ENCODE measurements at regions not wholly inside any gene's neighbourhood (a gene's known extent, or its start where the extent isn't known, plus 50 kb on each side); places are given as distances from the start of the nearest gene placed in this dataset.
A peak's percentile ranks its signal among the peaks of the same experiment; 100 is the strongest.

- peaks cover 3% of the 10 kb centered on the region for H3K27me3 Mint-ChIP-seq (ENCODE audit: low read depth, poor library complexity)
- no peaks in the 10 kb centered on the region for H3K9me3 Mint-ChIP-seq
- H3K36me3 Mint-ChIP-seq (ENCODE audit: low read depth) = no peaks in the 10 kb centered on the region
- no peak for DNase-seq
- H3K4me3 Mint-ChIP-seq = no peak overlapping the region
- no peaks in the 10 kb centered on the region for H3K4me1 Mint-ChIP-seq
- H3K27ac Mint-ChIP-seq = no peak overlapping the region
- no peak for TF ChIP-seq CTCF (IDR thresholded peaks at IDR 0.05)
These were observed 110.9 kb downstream of the FAM170A start for GRCh38 chr5:119740225-119740624.

DNA sequence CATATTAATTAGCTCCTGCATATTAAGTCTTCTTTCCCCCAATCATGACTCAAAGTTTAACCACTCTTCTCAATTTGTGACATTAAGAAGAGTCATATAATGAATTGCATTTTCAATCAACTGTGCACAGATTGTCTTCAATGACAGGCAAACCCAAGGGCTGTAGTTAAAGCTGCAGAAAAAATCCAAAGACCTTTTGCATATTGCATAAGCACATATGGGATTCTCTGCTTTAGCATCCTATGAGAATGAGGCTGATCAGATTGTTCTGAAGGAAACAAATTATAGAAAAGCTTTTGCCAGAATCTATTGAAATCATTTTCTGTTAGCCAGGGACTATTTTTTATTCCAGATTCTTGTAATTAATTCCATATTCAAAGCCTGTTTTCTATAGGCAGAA is 112.3 kb downstream of the FAM170A start:
- no peak overlapping the region for H3K4me3 Mint-ChIP-seq
- H3K9me3 Mint-ChIP-seq = no peaks in the 10 kb centered on the region
- H3K27me3 Mint-ChIP-seq (ENCODE audit: low read depth, poor library complexity) = peaks cover 3% of the 10 kb centered on the region
- no peak overlapping the region for H3K27ac Mint-ChIP-seq
- H3K4me1 Mint-ChIP-seq = no peaks in the 10 kb centered on the region
- DNase-seq = no peak
- TF ChIP-seq CTCF (IDR thresholded peaks at IDR 0.05) = no peak
- no peaks in the 10 kb centered on the region for H3K36me3 Mint-ChIP-seq (ENCODE audit: low read depth)

- no peaks in the 10 kb centered on the region for H3K9me3 Mint-ChIP-seq
These were observed 113.0 kb downstream of the FAM170A start for GRCh38 chr5:119742311-119742710.

DNA sequence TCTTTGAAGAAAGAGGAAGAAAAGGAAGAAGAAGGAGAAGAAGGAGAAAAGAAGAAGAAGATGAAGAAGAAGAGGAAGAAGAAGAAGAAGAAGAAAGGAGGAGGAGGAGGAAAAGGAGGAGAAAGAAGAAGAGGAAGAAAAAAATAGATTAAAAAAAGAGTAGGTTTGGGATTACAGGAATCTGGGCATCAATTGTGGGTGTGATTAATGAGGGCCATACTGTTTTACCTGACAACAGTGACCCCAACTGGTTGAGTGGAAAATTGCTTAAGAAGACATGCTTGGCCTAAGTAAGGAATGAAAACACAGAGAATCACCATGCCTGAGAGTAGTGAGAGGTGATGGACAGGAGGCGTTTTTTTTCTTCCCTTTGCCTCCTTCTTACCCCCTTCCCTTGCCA is 114.6 kb downstream of the FAM170A start:
- no peak overlapping the region for H3K4me3 Mint-ChIP-seq
- DNase-seq = peak; percentile 4
- H3K9me3 Mint-ChIP-seq = no peaks in the 10 kb centered on the region
- H3K4me1 Mint-ChIP-seq = no peaks in the 10 kb centered on the region
- H3K27me3 Mint-ChIP-seq (ENCODE audit: low read depth, poor library complexity) = peaks cover 3% of the 10 kb centered on the region
- H3K27ac Mint-ChIP-seq = peak overlapping the region; percentile 64
- no peaks in the 10 kb centered on the region for H3K36me3 Mint-ChIP-seq (ENCODE audit: low read depth)
- TF ChIP-seq CTCF (IDR thresholded peaks at IDR 0.05) = peak; percentile 45

More at GRCh38 chr5:119742311-119742710, 113.0 kb downstream of the FAM170A start:
- no peak for TF ChIP-seq CTCF (IDR thresholded peaks at IDR 0.05)
- Mint-ChIP-seq H3K36me3 (ENCODE audit: low read depth) (no peaks in the 10 kb centered on the region), H3K4me1 (no peaks in the 10 kb centered on the region), H3K4me3 (no peak overlapping the region), H3K27ac (no peak overlapping the region), H3K27me3 (ENCODE audit: low read depth, poor library complexity) (peaks cover 3% of the 10 kb centered on the region)
- DNase-seq = no peak

GRCh38 chr5:119745976-119746375 is 116.6 kb downstream of the FAM170A start:
- Mint-ChIP-seq H3K27me3 (ENCODE audit: low read depth, poor library complexity) (peaks cover 3% of the 10 kb centered on the region), H3K9me3 (no peaks in the 10 kb centered on the region), H3K4me3 (no peak overlapping the region), H3K4me1 (no peaks in the 10 kb centered on the region), H3K27ac (no peak overlapping the region), H3K36me3 (ENCODE audit: low read depth) (no peaks in the 10 kb centered on the region)
- no peak for TF ChIP-seq CTCF (IDR thresholded peaks at IDR 0.05)
- no peak for DNase-seq

- peaks cover 3% of the 10 kb centered on the region for H3K27me3 Mint-ChIP-seq (ENCODE audit: low read depth, poor library complexity)
- TF ChIP-seq CTCF (IDR thresholded peaks at IDR 0.05) = no peak
- no peaks in the 10 kb centered on the region for H3K4me1 Mint-ChIP-seq
- H3K9me3 Mint-ChIP-seq = peaks cover under 1% of the 10 kb centered on the region
- no peak overlapping the region for H3K27ac Mint-ChIP-seq
- no peak for DNase-seq
- H3K4me3 Mint-ChIP-seq = no peak overlapping the region
- H3K36me3 Mint-ChIP-seq (ENCODE audit: low read depth) = no peaks in the 10 kb centered on the region
These were observed 117.6 kb downstream of the FAM170A start for GRCh38 chr5:119746984-119747383.
